GM19463 (cell line): ENCODE measurements at regions not wholly inside any gene's neighbourhood (a gene's known extent, or its start where the extent isn't known, plus 50 kb on each side); places are given as distances from the start of the nearest gene placed in this dataset.

ENCODE experiments used
- ATAC-seq: cut with Tn5 transposase; IDR thresholded peaks from one replicate; pipeline ENCODE4 v1.9.1; 2021; ENCODE audit warnings: mild to moderate bottlenecking, moderate library complexity; ENCODE audit not compliant: unreplicated experiment

- ATAC-seq = no peak
Measured at GRCh38 chr15:95868450-95868849, 462.1 kb upstream of the NR2F2 start.

DNA sequence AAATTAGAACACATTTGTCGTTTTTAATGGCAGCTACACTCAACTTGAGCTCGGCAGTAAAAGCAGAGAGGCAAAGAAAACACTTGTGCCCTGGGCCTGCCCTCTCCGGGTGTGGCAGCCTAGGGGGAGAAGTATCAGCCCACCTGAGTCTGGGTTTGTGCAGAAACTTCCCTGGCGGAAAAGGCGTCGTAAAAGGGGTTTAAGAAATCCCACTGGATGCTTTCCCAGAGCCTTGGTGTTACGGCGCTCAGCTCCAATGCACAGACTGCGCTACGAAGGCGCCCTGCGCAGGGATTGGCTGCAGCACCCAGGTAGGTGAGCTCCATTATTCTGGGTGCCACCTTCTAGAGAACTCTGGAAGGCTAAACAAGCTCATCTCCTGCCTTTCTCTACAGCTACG lies 461.5 kb upstream of the NR2F2 start:
- ATAC-seq = no peak

DNA sequence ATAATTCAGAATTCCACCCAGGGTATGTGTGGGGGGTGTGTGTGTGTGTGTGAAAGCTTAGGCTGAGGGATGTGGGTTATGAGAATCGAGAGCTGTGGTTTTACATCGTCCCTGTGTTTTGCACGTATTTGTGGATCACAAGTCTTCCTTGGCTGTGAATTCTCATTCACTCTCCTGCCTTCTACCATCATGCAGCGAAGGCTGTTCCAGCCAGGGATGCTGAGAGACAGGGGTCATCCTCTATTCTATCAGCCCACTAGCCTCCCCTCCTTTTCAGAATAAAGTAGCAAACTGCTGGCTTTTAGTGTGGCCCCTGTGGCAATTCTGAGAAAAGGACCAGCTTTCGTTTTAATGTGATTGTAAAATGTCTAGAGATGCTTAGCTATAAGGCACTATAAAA lies 460.6 kb upstream of the NR2F2 start:
- no peak for ATAC-seq

DNA sequence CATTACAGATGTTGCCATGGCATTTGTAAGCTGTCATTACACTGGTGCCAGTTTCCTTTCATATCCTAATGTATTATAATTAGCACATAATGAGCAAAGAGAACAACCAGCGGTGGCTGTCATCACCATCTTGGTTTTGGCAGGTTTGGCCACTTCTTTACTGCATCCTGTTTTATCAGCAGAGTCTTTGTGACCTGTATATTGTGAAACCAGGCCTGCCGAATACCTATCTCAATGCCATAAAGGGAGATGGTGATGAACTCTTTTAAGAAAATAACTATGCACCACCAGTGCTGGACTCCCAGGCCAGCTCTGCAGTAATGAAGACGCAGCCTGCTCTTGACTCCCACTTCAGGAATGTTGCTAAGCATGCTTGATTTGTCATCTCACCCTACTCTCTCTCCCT lies 458.1 kb upstream of the NR2F2 start:
- no peak for ATAC-seq

DNA sequence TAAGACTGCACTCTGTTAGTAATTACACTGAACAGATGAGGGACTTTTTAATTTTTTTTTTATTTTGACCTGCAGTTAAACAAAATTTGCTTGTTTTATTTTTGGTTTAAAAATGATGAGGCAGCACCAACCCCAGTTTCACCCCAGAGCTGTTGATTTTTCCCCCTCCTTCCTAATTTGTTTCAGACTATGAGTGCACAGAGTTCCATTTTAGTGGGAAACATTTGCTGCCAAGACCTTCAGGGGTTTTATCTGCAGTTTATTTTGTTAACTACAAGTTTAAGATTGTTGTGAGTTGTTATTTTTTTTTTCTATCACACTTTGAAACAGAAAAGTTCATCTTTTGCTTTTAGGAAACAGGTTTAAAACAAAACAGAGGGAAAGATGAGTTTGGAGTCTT lies 455.9 kb upstream of the NR2F2 start:
- no peak for ATAC-seq

DNA sequence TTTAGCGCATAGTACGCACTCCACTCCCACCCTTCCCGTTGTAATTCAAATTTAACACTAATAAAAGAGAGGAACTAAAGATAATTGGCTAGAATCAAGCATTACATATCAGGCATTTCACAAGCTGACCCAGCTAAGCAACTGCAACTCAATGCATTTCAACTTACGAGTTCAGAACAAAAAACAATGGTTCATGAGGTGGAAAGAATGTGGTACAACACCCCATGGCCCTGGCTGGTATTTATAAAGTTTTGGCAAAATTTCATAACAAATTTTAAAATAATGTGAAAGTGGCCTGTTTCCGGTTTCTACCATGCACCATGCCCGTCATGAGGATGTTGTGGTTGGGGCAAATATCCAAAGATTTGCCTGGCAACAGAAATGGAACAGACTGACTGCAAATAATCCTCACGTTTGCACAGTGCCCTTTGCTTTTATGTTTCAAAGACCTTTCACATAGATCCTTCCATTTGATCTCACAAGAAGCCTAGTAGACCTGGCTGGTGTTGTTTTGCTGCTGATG lies 455.3 kb upstream of the NR2F2 start:
- ATAC-seq = no peak

GRCh38 chr15:95880031-95880570 lies 450.4 kb upstream of the NR2F2 start:
- ATAC-seq = no peak

GRCh38 chr15:95880630-95881029 lies 449.9 kb upstream of the NR2F2 start:
- ATAC-seq = no peak

- ATAC-seq = no peak
Measured at GRCh38 chr15:95883064-95883463, 447.4 kb upstream of the NR2F2 start.

- ATAC-seq = no peak
Measured at GRCh38 chr15:95884276-95884675, 446.2 kb upstream of the NR2F2 start.

DNA sequence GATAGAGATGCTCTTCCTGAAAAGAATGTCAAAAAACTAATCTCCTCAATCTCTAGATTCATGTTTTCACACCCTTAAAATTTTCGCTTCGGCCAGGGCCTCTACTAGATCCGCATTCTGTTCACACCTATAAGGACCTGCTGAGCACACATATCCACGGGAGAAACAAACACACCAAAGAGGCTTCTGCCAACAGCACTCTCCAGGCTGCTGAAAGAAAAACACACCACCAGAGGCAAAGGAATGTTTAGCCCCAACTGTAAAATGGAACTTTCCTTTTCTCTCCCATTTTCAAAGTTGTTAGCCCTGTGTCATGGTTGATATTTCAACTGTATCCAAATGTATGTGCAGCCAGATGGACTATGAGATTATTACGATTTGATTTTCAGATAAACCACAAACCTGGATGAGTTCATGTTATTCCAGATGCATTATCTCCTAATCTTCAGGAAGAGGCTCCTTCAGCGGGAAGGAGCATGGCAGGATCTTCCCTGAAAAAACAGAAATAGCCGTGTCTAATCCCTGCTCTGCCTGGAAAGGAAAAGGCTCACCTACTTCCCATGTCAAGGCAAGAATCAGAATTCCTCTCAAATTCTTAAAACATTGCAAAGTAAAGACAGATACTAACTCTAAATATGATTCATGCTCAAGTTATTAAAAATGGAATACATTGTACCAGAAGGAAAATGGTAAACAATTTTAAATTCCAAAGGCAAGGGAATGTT lies 442.7 kb upstream of the NR2F2 start:
- no peak for ATAC-seq

- no peak for ATAC-seq
Measured at GRCh38 chr15:95888762-95889161, 441.7 kb upstream of the NR2F2 start.

DNA sequence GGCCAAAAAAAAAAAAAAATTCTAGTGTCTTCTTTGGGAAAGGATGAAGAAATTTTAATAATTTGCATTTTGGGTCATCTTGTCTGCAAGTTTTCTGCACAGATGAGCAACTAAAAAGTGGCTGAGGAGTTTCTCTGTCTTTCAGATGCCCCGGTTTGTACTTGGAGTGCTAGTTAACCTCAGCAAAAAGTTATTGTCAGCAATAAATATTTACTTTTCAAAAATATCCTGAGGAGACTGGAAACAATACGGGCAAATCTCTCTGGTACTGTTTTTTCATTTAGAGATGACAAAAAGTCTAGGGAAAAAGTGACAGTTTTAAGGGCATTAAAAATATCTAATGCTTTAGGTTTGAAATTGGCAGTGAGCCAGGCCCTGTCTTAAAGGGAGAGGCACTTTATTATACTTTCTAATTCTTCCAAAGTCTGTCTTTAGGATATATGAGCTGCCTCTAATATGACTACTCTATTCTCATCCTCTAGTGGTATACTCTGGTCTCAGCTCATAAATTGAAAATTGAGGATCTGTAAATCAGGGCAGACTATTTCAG lies 436.0 kb upstream of the NR2F2 start:
- ATAC-seq = no peak

DNA sequence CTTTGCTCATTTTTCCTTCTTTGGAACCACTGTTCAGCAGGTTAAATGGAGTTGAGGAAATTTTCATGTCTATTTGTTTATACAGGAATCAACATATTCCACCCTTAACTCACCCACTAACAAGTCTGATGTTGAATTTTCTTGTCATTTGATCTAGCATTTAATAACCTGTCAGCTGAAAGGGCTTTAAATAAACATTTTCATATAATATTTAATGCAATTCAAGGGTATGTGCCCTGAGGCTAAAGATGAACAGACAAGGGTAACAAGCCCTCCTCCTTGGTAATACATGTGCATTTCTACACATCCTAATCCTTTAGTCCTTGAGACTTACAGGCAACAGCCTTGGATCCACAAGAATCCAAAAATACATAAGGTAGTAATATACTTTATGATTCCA lies 435.0 kb upstream of the NR2F2 start:
- no peak for ATAC-seq

GRCh38 chr15:95897651-95898050 lies 432.8 kb upstream of the NR2F2 start:
- no peak for ATAC-seq

- ATAC-seq = no peak
Measured at GRCh38 chr15:95898761-95899160, 431.7 kb upstream of the NR2F2 start.

GRCh38 chr15:95901271-95901670 lies 429.2 kb upstream of the NR2F2 start:
- ATAC-seq = no peak

- no peak for ATAC-seq
Measured at GRCh38 chr15:95902606-95903005, 427.9 kb upstream of the NR2F2 start.

DNA sequence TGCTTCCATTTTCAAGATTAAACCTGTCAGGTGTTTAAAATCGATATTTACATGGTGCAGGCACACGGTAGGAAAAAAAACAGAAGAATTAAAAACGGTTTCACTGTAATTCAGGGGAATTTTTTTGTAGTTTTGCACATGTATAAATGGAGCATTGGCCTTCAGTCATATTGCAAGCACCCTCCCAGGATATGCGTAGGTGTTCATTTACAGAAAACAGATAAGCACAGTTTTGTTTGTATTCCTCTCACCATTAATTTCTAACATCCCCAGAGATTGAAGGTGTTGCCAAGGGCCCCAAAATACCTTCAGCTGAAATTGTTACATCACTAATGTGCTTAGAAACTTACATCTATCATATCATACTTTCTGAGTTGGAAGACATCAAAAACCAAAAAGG lies 427.1 kb upstream of the NR2F2 start:
- no peak for ATAC-seq

DNA sequence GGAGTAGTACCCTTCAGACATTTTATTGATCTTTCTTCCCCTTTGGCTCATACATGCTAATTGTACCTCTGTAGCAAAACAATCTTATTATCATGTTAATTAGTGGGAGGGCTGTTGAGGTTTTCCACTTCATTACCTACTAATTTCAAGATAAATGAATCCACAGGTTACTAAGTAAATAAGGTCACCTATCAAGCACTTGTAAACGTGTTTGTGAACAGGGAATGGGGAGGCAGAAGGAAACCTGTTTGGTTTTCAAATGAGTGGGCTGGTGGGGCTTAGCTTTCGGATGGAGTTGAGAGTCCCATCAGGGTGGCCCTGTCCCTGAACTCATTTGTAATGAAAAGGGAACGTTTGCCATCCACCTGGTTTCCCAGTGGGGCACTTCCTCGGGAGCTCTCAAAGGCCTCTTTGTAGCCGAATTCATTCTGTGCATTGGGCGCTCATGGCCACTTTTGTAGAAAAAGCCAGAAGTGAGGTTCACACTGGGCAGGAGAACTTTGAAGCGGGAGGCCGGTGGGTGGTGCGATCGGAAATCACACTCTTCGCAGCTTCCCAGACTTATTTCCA lies 419.8 kb upstream of the NR2F2 start:
- ATAC-seq = no peak

DNA sequence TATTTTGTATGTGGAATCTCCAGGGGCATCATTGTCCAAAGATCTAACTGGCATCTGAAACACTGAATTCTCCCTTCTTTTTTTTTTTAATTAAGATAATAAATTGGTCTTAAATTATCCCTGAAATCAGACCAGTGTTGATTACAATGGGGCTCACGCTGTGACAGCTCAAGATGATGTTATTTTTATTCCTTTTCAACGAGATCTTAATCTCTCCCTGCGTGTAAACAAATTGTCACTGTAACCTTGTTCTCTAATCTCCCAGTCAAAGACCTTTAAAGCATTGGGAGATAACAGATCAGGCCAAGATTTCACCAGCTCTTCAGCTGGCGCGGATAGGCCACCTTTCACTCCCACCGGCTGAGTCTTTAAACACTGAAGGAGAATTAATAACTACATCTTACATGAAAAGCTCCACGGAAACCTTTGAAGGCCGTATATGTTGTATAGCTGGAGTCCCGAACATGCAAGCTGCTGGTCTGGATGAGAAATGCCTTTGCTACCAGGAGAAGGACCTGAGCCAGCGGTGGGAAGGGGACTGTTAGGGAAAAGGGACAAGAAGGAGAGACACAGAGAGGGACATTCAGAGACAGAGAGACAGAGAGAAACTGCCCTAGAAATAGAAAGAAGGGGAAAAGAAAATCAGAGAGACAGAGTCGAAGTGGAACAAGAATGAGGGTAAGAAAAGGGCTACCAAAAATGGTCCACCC lies 418.8 kb upstream of the NR2F2 start:
- ATAC-seq = no peak

- no peak for ATAC-seq
Measured at GRCh38 chr15:95912280-95912625, 418.2 kb upstream of the NR2F2 start.
